ENCODE measurements at regions not wholly inside any gene's neighbourhood (a gene's known extent, or its start where the extent isn't known, plus 50 kb on each side); places are given as distances from the start of the nearest gene placed in this dataset.
"Not testable (repeated sequence)": the region's sequence is repeated elsewhere in the genome, so short reads cannot be mapped to it uniquely, and the experiment has no call there.

GRCh38 chr2:239818531-239819011 lies 206.6 kb downstream of the NDUFA10 start:
- H3K4me3 ChIP-seq (ENCODE audit: low read depth, low read length): no peak overlapping the region
- TF ChIP-seq CTCF (IDR thresholded peaks at IDR 0.05; ENCODE audit: low read depth, low read length): no peak

GRCh38 chr2:239818086-239818485 lies 207.1 kb downstream of the NDUFA10 start:
- H3K4me3 ChIP-seq (ENCODE audit: low read depth, low read length): no peak overlapping the region
- no peak for TF ChIP-seq CTCF (IDR thresholded peaks at IDR 0.05; ENCODE audit: low read depth, low read length)

- H3K4me3 ChIP-seq (ENCODE audit: low read depth, low read length): not testable (repeated sequence)
Observed at GRCh38 chr2:239817468-239818031, 207.6 kb downstream of the NDUFA10 start.

- H3K4me3 ChIP-seq (ENCODE audit: low read depth, low read length): no peak overlapping the region
- TF ChIP-seq CTCF (IDR thresholded peaks at IDR 0.05; ENCODE audit: low read depth, low read length): no peak
Observed at GRCh38 chr2:239816576-239817467, 208.3 kb downstream of the NDUFA10 start.

GRCh38 chr2:239815671-239816070 lies 209.5 kb downstream of the NDUFA10 start:
- TF ChIP-seq CTCF (IDR thresholded peaks at IDR 0.05; ENCODE audit: low read depth, low read length): no peak
- no peak overlapping the region for H3K4me3 ChIP-seq (ENCODE audit: low read depth, low read length)

- H3K4me3 ChIP-seq (ENCODE audit: low read depth, low read length): no peak overlapping the region
- TF ChIP-seq CTCF (IDR thresholded peaks at IDR 0.05; ENCODE audit: low read depth, low read length): no peak
Observed at GRCh38 chr2:239814861-239815601, 210.1 kb downstream of the NDUFA10 start.

- TF ChIP-seq CTCF (IDR thresholded peaks at IDR 0.05; ENCODE audit: low read depth, low read length): no peak
- H3K4me3 ChIP-seq (ENCODE audit: low read depth, low read length): no peak overlapping the region
Observed at GRCh38 chr2:239814116-239814860, 210.9 kb downstream of the NDUFA10 start.

All from WI38 (cell line).